Rectal smooth muscle tissue (tissue), 1 donor: ENCODE measurements at regions not wholly inside any gene's neighbourhood (a gene's known extent, or its start where the extent isn't known, plus 50 kb on each side); places are given as distances from the start of the nearest gene placed in this dataset.

Experiments
- H3K27ac ChIP-seq: one replicate; pipeline ENCODE4 v1.7.0; 2013; ENCODE audit warnings: low read depth, low read length, inconsistent platforms
- H3K27me3 ChIP-seq: one replicate; pipeline ENCODE4 v1.7.0; 2013; ENCODE audit warnings: low read length; ENCODE audit not compliant: control insufficient read depth, insufficient read depth
- H3K36me3 ChIP-seq: one replicate; pipeline ENCODE4 v1.7.0; 2013; ENCODE audit warnings: low read length; ENCODE audit not compliant: control insufficient read depth, insufficient read depth
- H3K4me1 ChIP-seq: one replicate; pipeline ENCODE4 v1.7.0; 2013; ENCODE audit warnings: low read length; ENCODE audit not compliant: control insufficient read depth, insufficient read depth
- H3K4me3 ChIP-seq: one replicate; pipeline ENCODE4 v1.7.0; 2013; ENCODE audit warnings: low read length
- H3K9ac ChIP-seq: one replicate; pipeline ENCODE4 v1.7.0; 2013; ENCODE audit warnings: low read length

- Histone ChIP-seq H3K4me3 (no peak overlapping the region), H3K36me3 (no peaks in the 10 kb centered on the region), H3K27ac (no peak overlapping the region), H3K27me3 (no peaks in the 10 kb centered on the region), H3K4me1 (no peaks in the 10 kb centered on the region), H3K9ac (no peak overlapping the region)
These were observed 673.9 kb upstream of the KLF4 start for GRCh38 chr9:108163321-108164005.

GRCh38 chr9:108162664-108163063 lies 673.1 kb upstream of the KLF4 start:
- no peaks in the 10 kb centered on the region for H3K36me3 ChIP-seq
- H3K4me1 ChIP-seq: no peaks in the 10 kb centered on the region
- H3K27ac ChIP-seq: no peak overlapping the region
- no peak overlapping the region for H3K9ac ChIP-seq
- H3K4me3 ChIP-seq: no peak overlapping the region
- no peaks in the 10 kb centered on the region for H3K27me3 ChIP-seq

GRCh38 chr9:108161503-108161902 lies 671.9 kb upstream of the KLF4 start:
- Histone ChIP-seq H3K4me3 (no peak overlapping the region), H3K36me3 (no peaks in the 10 kb centered on the region), H3K4me1 (no peaks in the 10 kb centered on the region), H3K27me3 (no peaks in the 10 kb centered on the region), H3K9ac (no peak overlapping the region), H3K27ac (no peak overlapping the region)

GRCh38 chr9:108160706-108161355 lies 671.3 kb upstream of the KLF4 start:
- Histone ChIP-seq H3K36me3 (no peaks in the 10 kb centered on the region), H3K9ac (no peak overlapping the region), H3K4me1 (no peaks in the 10 kb centered on the region), H3K27ac (no peak overlapping the region), H3K27me3 (no peaks in the 10 kb centered on the region), H3K4me3 (no peak overlapping the region)

GRCh38 chr9:108160039-108160438 lies 670.5 kb upstream of the KLF4 start:
- Histone ChIP-seq H3K9ac (no peak overlapping the region), H3K36me3 (no peaks in the 10 kb centered on the region), H3K4me1 (no peaks in the 10 kb centered on the region), H3K4me3 (no peak overlapping the region), H3K27me3 (no peaks in the 10 kb centered on the region), H3K27ac (no peak overlapping the region)

GRCh38 chr9:108158236-108158995 lies 668.8 kb upstream of the KLF4 start:
- Histone ChIP-seq H3K4me3 (no peak overlapping the region), H3K9ac (no peak overlapping the region), H3K4me1 (no peaks in the 10 kb centered on the region), H3K27me3 (no peaks in the 10 kb centered on the region), H3K27ac (no peak overlapping the region), H3K36me3 (no peaks in the 10 kb centered on the region)

- Histone ChIP-seq H3K9ac (no peak overlapping the region), H3K4me1 (no peaks in the 10 kb centered on the region), H3K4me3 (no peak overlapping the region), H3K27ac (no peak overlapping the region), H3K27me3 (no peaks in the 10 kb centered on the region), H3K36me3 (no peaks in the 10 kb centered on the region)
These were observed 666.9 kb upstream of the KLF4 start for GRCh38 chr9:108156270-108156998.

- H3K4me1 ChIP-seq: no peaks in the 10 kb centered on the region
- H3K27me3 ChIP-seq: no peaks in the 10 kb centered on the region
- H3K36me3 ChIP-seq: no peaks in the 10 kb centered on the region
- no peak overlapping the region for H3K4me3 ChIP-seq
- no peak overlapping the region for H3K27ac ChIP-seq
- H3K9ac ChIP-seq: no peak overlapping the region
These were observed 663.8 kb upstream of the KLF4 start for GRCh38 chr9:108153416-108153815.

- H3K4me3 ChIP-seq: no peak overlapping the region
- no peak overlapping the region for H3K9ac ChIP-seq
- no peaks in the 10 kb centered on the region for H3K36me3 ChIP-seq
- H3K27me3 ChIP-seq: no peaks in the 10 kb centered on the region
- no peak overlapping the region for H3K27ac ChIP-seq
- H3K4me1 ChIP-seq: no peaks in the 10 kb centered on the region
These were observed 661.4 kb upstream of the KLF4 start for GRCh38 chr9:108150736-108151586.

- Histone ChIP-seq H3K27me3 (no peaks in the 10 kb centered on the region), H3K27ac (no peak overlapping the region), H3K4me1 (no peaks in the 10 kb centered on the region), H3K4me3 (no peak overlapping the region), H3K9ac (no peak overlapping the region), H3K36me3 (no peaks in the 10 kb centered on the region)
These were observed 659.8 kb upstream of the KLF4 start for GRCh38 chr9:108149326-108149725.

- Histone ChIP-seq H3K27me3 (no peaks in the 10 kb centered on the region), H3K4me1 (peaks cover 15% of the 10 kb centered on the region), H3K27ac (peak overlapping the region; percentile 76), H3K36me3 (no peaks in the 10 kb centered on the region), H3K4me3 (peak overlapping the region; percentile 7), H3K9ac (no peak overlapping the region)
These were observed 653.1 kb upstream of the KLF4 start for GRCh38 chr9:108142504-108143201.
